Glutamatergic neuron (in vitro differentiated cells): ENCODE measurements at regions not wholly inside any gene's neighbourhood (a gene's known extent, or its start where the extent isn't known, plus 50 kb on each side); places are given as distances from the start of the nearest gene placed in this dataset.

ENCODE experiments used
- DNase-seq: peaks from one replicate; pipeline ENCODE4 v3.0.0; 2022
- H3K27ac Mint-ChIP-seq: one replicate; pipeline ENCODE4 v1.8.0; 2020; ENCODE audit warnings: mild to moderate bottlenecking, mixed read lengths, inconsistent platforms; ENCODE audit not compliant: unreplicated experiment
- H3K27me3 Mint-ChIP-seq: one replicate; pipeline ENCODE4 v1.8.0; 2020; ENCODE audit warnings: mild to moderate bottlenecking, moderate library complexity, mixed read lengths, inconsistent platforms; ENCODE audit not compliant: unreplicated experiment
- H3K36me3 Mint-ChIP-seq: one replicate; pipeline ENCODE4 v1.8.0; 2020; ENCODE audit warnings: mild to moderate bottlenecking, mixed read lengths, inconsistent platforms; ENCODE audit not compliant: unreplicated experiment
- H3K4me1 Mint-ChIP-seq: one replicate; pipeline ENCODE4 v1.8.0; 2020; ENCODE audit warnings: mild to moderate bottlenecking, low read depth, mixed read lengths, inconsistent platforms; ENCODE audit not compliant: unreplicated experiment
- H3K4me3 Mint-ChIP-seq: one replicate; pipeline ENCODE4 v1.8.0; 2020; ENCODE audit warnings: mild to moderate bottlenecking, mixed read lengths, inconsistent platforms; ENCODE audit not compliant: unreplicated experiment
- H3K9me3 Mint-ChIP-seq: one replicate; pipeline ENCODE4 v1.8.0; 2020; ENCODE audit warnings: mild to moderate bottlenecking, moderate library complexity, mixed read lengths, inconsistent platforms; ENCODE audit not compliant: unreplicated experiment
- TF ChIP-seq, protein P1 (sequence below): fragments of 200-600 bp; sonication (generic); IDR thresholded peaks from one replicate; pipeline ENCODE4 v1.5.0; 2021; ENCODE audit not compliant: partially characterized antibody, unreplicated experiment

DNA sequence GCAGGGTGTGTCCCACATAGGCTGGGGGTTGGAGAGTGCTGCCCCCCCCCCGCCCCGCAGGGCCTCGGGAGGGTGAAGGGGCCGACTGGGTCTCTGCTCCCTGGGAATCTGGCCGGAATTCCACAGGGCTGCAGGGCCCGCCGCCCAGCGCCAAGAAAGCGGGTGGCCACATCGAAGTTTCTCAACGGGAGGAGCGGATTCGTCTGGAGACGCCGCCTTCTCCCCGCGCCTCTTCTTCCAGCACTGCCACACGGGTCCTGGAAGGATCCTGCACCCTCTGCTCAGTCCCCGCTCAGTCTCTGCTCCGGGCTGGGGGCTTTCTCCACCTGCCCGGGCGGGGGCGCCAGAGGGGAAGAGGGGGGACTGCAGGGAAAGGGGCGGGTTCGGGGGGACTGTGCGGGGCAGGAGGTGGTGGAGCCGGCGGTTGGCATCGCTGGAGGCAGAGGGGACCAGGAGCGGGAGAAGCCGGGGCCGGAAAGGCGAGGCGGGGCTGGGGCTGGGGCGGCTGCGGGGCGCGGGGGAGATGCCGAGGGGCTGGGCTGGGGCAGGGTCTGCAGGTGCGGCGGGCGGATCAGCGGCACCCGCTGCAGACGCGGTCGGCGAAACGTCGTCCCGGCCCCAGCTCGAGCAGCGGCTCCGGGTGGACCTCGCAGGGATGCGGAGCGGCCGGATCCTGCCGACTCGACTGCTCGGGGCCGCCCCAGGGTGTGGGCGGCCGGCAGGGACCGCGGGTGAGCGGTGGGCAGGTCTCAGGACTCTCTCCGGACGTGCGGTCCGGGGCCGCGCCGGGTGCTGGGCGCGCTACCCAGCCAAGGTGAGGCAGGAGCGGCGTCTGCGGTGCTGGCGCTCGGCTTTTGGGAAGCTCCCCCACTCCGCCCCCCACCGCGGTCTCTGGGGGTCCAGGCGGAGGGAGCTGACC, 811.4 kb upstream of the TMEM132C start:
- Mint-ChIP-seq H3K27me3 (peaks cover 8% of the 10 kb centered on the region), H3K9me3 (no peaks in the 10 kb centered on the region)
- TF ChIP-seq, protein P1, sequence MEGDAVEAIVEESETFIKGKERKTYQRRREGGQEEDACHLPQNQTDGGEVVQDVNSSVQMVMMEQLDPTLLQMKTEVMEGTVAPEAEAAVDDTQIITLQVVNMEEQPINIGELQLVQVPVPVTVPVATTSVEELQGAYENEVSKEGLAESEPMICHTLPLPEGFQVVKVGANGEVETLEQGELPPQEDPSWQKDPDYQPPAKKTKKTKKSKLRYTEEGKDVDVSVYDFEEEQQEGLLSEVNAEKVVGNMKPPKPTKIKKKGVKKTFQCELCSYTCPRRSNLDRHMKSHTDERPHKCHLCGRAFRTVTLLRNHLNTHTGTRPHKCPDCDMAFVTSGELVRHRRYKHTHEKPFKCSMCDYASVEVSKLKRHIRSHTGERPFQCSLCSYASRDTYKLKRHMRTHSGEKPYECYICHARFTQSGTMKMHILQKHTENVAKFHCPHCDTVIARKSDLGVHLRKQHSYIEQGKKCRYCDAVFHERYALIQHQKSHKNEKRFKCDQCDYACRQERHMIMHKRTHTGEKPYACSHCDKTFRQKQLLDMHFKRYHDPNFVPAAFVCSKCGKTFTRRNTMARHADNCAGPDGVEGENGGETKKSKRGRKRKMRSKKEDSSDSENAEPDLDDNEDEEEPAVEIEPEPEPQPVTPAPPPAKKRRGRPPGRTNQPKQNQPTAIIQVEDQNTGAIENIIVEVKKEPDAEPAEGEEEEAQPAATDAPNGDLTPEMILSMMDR = no peak

DNA sequence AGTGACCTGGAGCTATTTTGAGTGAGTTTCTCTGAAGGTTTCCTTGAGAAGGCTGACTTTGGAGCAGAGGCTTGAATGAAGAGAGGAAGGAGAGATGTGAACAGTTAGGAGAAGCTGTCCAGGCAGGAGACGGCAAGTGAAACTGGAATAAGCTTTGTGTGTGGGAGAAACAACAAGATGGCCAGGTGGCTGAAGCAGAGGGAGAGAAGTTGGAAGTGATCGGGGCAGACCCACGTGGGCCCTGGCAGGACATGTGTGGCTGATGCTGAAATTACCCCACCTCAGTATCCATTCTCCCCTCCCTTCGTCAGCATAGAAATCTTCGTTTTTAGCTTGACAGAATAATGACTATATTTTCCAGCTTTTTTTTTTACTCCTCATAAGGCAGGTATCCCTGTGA, 809.2 kb upstream of the TMEM132C start:
- Mint-ChIP-seq H3K9me3 (no peaks in the 10 kb centered on the region), H3K4me3 (no peak overlapping the region), H3K4me1 (no peaks in the 10 kb centered on the region), H3K27ac (no peak overlapping the region), H3K36me3 (no peaks in the 10 kb centered on the region), H3K27me3 (peaks cover 8% of the 10 kb centered on the region)
- TF ChIP-seq, protein P1 = no peak
- DNase-seq = no peak

More for the DNA sequence above, 811.4 kb upstream of the TMEM132C start:
- DNase-seq = peak; percentile 31
- Mint-ChIP-seq H3K4me3 (no peak overlapping the region), H3K27ac (no peak overlapping the region), H3K36me3 (peaks cover 3% of the 10 kb centered on the region), H3K4me1 (no peaks in the 10 kb centered on the region)

DNA sequence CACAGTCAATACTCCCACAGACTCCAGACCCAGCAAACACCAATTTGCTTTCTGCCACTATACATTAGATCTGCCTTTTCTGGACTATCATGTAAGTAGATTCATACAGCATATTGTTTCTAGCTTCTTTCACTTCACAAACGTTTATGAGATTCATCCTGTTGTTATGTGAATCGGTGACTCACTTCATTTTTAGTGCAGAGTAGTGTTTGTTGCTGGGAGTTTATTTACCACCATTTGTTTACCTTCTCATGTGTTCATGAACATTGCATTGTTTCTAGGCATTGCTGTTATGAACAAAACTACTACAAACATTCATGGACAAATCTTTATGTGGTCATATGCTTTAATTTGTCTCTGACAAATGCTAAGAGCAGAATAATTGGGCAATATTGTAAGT, 807.8 kb upstream of the TMEM132C start:
- no peak for DNase-seq
- Mint-ChIP-seq H3K4me1 (no peaks in the 10 kb centered on the region), H3K9me3 (no peaks in the 10 kb centered on the region), H3K36me3 (no peaks in the 10 kb centered on the region), H3K4me3 (no peak overlapping the region), H3K27ac (no peak overlapping the region), H3K27me3 (peaks cover 6% of the 10 kb centered on the region)
- TF ChIP-seq, protein P1 = no peak

DNA sequence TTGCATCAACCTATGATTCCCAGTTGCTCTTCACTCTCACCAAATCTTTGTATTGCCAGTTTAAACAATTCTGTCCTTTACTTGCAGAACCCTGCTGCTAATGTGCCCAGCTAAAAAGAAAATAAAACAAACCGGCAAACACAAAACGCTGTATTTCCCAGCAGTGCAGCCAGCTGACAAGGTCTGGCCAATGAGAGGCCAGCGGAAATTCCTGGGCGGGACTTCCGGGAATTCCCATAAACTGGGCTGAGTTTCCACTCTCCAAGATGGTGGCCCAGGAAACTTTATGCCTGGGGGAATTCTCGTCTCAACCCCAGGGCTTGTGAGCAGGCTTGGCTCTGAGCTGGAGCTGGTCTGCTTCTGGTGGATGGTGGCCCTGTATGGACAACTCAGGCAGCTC, 807.3 kb upstream of the TMEM132C start:
- Mint-ChIP-seq H3K27ac (no peak overlapping the region), H3K36me3 (no peaks in the 10 kb centered on the region), H3K9me3 (no peaks in the 10 kb centered on the region), H3K4me3 (no peak overlapping the region), H3K4me1 (no peaks in the 10 kb centered on the region), H3K27me3 (peaks cover 2% of the 10 kb centered on the region)
- TF ChIP-seq, protein P1 = no peak
- DNase-seq = no peak

DNA sequence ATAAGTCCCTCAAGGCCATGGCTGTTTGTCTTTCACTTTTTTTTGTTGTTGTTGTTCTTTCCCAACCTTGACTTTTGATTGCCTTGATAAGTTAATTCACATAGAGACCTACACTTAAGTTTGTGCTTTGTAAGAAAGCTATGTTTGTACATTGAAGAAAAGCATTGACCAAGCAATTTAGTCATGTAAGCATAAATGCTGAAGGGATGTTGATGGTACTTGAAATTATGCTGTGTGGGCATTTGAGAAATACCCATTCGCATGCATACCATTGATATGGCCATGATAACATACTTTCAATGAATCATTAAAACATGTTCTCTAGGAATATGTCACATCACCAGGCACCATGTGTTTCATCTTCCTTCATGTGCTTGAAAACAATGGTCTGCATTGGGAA, 803.7 kb upstream of the TMEM132C start:
- no peak for DNase-seq
- Mint-ChIP-seq H3K9me3 (peaks cover 1% of the 10 kb centered on the region), H3K36me3 (no peaks in the 10 kb centered on the region), H3K27ac (no peak overlapping the region), H3K27me3 (no peaks in the 10 kb centered on the region), H3K4me1 (no peaks in the 10 kb centered on the region), H3K4me3 (no peak overlapping the region)
- TF ChIP-seq, protein P1 = no peak
